Thoracic aorta (tissue), 2 donors: ENCODE measurements at regions not wholly inside any gene's neighbourhood (a gene's known extent, or its start where the extent isn't known, plus 50 kb on each side); places are given as distances from the start of the nearest gene placed in this dataset.

ENCODE experiments used
- ATAC-seq: fragments of 150-250 bp; one replicate; pipeline ENCODE4 v1.8.0; 2017; ENCODE audit warnings: low read depth; ENCODE audit not compliant: insufficient number of reproducible peaks, low FRiP score
- DNase-seq: peaks from one replicate; pipeline ENCODE4 v3.0.0-alpha.2; 2020; ENCODE audit warnings: low spot score
- H3K27ac ChIP-seq, 2 donors: fragments of 200-600 bp; sonication (generic); 1 replicate in 1 of 2; 2 replicates in 1 of 2; pipeline ENCODE4 v1.5.1; 2016; ENCODE audit warnings: mild to moderate bottlenecking in 2 of 2, moderate library complexity in 2 of 2
- H3K27me3 ChIP-seq: fragments of 200-600 bp; sonication (generic); replicated peaks from 2 replicates; pipeline ENCODE4 v1.6.0; 2016; ENCODE audit warnings: mild to moderate bottlenecking; ENCODE audit not compliant: insufficient read depth
- H3K36me3 ChIP-seq: fragments of 200-600 bp; sonication (generic); one replicate; pipeline ENCODE4 v1.5.1; 2016
- H3K4me1 ChIP-seq, 2 donors: fragments of 200-600 bp; sonication (generic); 1 replicate in 1 of 2; 2 replicates in 1 of 2; pipeline versions ENCODE4 v1.5.1 to v1.6.0; 2016; ENCODE audit warnings: low read depth in 2 of 2, mild to moderate bottlenecking in 1 of 2; ENCODE audit not compliant: control insufficient read depth in 1 of 2
- H3K4me3 ChIP-seq: fragments of 200-600 bp; sonication (generic); 2 replicates; pipeline ENCODE4 v1.5.1; 2016; ENCODE audit warnings: mild to moderate bottlenecking
- H3K9me3 ChIP-seq: fragments of 200-600 bp; sonication (generic); 2 replicates; pipeline ENCODE4 v1.5.1; 2016
- TF ChIP-seq, protein P1 (sequence below): fragments of 200-600 bp; sonication (generic); IDR thresholded peaks from one replicate; pipeline ENCODE4 v1.5.1; 2019; ENCODE audit warnings: antibody characterized with exemption

DNA sequence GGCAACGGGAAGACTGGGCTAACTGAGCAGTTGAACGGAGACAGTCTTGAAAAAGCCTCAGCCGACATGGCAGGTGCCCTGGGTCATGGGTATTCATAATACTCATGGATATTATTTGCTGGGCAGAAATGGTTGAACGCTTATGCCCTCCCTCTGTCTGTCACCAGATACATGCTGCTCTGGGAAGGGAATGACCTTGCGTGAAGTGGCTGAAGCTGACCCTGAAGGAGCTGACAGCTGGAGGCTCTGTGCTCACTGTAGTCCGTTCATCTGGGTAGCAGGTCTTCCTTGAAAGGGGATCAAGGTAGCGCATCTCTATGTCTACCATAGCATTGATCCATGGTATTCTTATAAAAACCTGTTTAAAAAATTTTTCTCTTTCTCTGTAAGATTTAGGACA lies 390.7 kb downstream of the PDCD6IP start:
- TF ChIP-seq, protein P1, sequence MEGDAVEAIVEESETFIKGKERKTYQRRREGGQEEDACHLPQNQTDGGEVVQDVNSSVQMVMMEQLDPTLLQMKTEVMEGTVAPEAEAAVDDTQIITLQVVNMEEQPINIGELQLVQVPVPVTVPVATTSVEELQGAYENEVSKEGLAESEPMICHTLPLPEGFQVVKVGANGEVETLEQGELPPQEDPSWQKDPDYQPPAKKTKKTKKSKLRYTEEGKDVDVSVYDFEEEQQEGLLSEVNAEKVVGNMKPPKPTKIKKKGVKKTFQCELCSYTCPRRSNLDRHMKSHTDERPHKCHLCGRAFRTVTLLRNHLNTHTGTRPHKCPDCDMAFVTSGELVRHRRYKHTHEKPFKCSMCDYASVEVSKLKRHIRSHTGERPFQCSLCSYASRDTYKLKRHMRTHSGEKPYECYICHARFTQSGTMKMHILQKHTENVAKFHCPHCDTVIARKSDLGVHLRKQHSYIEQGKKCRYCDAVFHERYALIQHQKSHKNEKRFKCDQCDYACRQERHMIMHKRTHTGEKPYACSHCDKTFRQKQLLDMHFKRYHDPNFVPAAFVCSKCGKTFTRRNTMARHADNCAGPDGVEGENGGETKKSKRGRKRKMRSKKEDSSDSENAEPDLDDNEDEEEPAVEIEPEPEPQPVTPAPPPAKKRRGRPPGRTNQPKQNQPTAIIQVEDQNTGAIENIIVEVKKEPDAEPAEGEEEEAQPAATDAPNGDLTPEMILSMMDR: no peak
- no peaks in the 10 kb centered on the region for H3K4me1 ChIP-seq
- H3K9me3 ChIP-seq: no peaks in the 10 kb centered on the region
- H3K36me3 ChIP-seq: no peaks in the 10 kb centered on the region
- no peak overlapping the region for H3K27ac ChIP-seq
- DNase-seq: no peak
- no peaks in the 10 kb centered on the region for H3K27me3 ChIP-seq
- H3K4me3 ChIP-seq: no peak overlapping the region
- no peak for ATAC-seq

DNA sequence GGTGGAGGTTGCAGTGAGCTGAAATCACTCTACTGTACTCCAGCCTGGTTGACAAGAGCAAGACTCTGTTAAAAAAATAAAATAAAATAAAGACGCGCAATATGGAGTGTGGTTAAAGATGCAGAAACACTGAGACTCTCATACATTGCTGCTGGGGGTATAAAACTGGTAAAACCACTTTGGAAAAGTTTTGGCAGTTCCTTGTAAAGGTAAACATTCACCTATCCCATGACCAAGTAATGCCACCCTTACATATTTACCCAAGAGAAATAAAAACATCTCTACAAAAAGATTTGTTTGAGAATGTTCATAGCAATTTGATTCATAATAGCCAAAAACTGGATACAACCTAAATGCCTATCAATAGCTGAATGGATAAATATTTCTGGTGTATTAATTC lies 398.5 kb downstream of the PDCD6IP start:
- TF ChIP-seq, protein P1: no peak
- ATAC-seq: no peak

DNA sequence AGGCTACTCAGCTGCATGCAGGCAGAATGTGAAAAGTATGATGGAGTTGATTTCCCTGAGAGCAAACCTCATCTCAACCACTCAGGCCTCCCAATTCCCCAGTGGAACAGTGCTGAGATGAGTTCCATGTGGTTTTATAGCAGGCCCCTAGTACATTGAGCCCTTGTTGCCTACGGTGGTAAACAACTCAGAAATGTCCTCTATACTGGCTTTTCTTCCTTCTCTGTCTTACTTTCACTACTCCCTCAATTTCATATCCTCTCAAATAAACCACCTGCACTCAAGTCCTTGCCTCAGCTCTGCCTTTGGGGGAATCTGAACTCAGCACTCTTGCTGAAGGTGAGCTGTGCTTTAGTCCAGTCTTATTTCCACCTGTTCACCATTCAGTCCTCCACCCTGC lies 399.9 kb downstream of the PDCD6IP start:
- Histone ChIP-seq H3K9me3 (no peaks in the 10 kb centered on the region), H3K36me3 (no peaks in the 10 kb centered on the region), H3K4me1 (peaks cover 4% of the 10 kb centered on the region in 2 donors), H3K27me3 (no peaks in the 10 kb centered on the region), H3K4me3 (no peak overlapping the region), H3K27ac (no peak overlapping the region)
- ATAC-seq: no peak
- no peak for DNase-seq
- TF ChIP-seq, protein P1: no peak

More for the DNA sequence above, 398.5 kb downstream of the PDCD6IP start:
- DNase-seq: no peak
- H3K9me3 ChIP-seq: no peaks in the 10 kb centered on the region
- no peaks in the 10 kb centered on the region for H3K4me1 ChIP-seq
- no peak overlapping the region for H3K4me3 ChIP-seq
- no peak overlapping the region for H3K27ac ChIP-seq
- no peaks in the 10 kb centered on the region for H3K36me3 ChIP-seq
- no peaks in the 10 kb centered on the region for H3K27me3 ChIP-seq

DNA sequence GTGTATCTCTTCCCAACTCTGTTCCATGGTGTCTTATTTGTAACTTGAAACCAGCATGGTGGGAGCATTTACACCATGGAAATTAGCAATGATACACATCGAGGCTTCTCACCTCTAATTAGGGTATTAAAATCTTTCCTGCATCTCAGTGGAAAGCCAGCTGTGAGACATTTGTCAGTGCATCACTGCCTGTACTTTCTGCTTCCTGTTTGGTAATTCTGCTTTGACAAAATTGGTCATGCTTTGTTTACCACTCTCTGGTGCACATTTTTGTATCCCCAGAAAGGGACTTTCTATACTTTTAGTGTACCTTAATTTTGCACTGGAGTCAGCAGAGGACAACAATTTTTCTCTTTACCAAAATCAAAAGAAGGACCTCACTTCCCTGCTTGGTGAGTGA lies 402.1 kb downstream of the PDCD6IP start:
- no peak for DNase-seq
- TF ChIP-seq, protein P1: no peak
- Histone ChIP-seq H3K36me3 (no peaks in the 10 kb centered on the region), H3K27me3 (no peaks in the 10 kb centered on the region), H3K27ac (no peak overlapping the region), H3K4me3 (no peak overlapping the region), H3K4me1 (peaks cover 9 to 12% of the 10 kb centered on the region in 2 donors), H3K9me3 (no peaks in the 10 kb centered on the region)
- no peak for ATAC-seq

DNA sequence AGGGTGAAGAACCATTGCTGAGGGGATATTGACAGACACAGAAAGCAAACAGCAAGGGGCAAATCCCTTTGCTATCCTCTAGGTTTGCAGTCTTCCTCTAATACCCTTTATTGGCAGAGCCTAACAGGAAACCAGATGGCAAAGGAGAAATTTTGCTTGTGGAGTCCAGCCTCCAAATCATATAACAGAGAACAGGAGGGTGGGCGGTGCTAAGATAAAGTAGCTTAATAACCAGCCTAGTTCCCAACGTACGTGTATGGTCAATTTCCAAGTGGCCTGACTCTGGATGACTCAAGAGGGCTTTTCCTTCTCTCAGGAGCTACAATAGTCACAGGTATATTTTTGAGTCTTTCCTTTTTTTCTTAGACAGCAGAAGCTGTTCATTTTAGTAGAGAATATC lies 404.5 kb downstream of the PDCD6IP start:
- Histone ChIP-seq H3K9me3 (no peaks in the 10 kb centered on the region), H3K27me3 (no peaks in the 10 kb centered on the region), H3K4me3 (no peak overlapping the region), H3K36me3 (no peaks in the 10 kb centered on the region), H3K4me1 (peaks cover 14 to 22% of the 10 kb centered on the region in 2 donors), H3K27ac (peak overlapping the region in 1 of 2 donors; percentile 31)
- ATAC-seq (no peak), DNase-seq (no peak)
- TF ChIP-seq, protein P1: no peak
